ENCODE measurements at regions not wholly inside any gene's neighbourhood (a gene's known extent, or its start where the extent isn't known, plus 50 kb on each side); places are given as distances from the start of the nearest gene placed in this dataset.
"Not testable (repeated sequence)": the region's sequence is repeated elsewhere in the genome, so short reads cannot be mapped to it uniquely, and the experiment has no call there.

GRCh38 chr17:15802917-15803316 is 70.8 kb downstream of the TBC1D26 start:
- not testable (repeated sequence) for DNase-seq (ENCODE audit: low read depth)

DNA sequence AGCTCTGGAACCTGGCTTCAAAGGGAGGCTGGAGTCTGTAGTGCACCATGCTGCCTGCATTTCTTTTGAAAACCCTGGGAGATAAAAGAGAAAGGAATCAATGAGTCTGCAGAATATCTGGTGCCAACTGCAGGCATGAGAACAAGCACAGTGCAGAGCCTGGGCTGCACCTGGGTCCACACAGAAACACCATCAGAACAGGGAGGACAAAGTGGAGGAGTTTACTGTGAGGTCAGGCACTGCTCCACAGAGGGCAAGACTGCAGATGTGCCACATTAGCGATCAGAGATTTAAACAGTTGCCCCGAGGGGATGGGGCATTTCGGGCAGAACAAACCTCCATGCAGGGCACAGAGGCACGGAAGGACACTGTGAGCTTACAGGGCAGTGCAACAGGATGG is 74.7 kb downstream of the TBC1D26 start:
- DNase-seq (ENCODE audit: low read depth) = not testable (repeated sequence)

- not testable (repeated sequence) for DNase-seq (ENCODE audit: low read depth)
Measured at GRCh38 chr17:15813388-15813787, 81.3 kb downstream of the TBC1D26 start.

GRCh38 chr17:15814003-15814402 is 81.9 kb downstream of the TBC1D26 start:
- not testable (repeated sequence) for DNase-seq (ENCODE audit: low read depth)

DNA sequence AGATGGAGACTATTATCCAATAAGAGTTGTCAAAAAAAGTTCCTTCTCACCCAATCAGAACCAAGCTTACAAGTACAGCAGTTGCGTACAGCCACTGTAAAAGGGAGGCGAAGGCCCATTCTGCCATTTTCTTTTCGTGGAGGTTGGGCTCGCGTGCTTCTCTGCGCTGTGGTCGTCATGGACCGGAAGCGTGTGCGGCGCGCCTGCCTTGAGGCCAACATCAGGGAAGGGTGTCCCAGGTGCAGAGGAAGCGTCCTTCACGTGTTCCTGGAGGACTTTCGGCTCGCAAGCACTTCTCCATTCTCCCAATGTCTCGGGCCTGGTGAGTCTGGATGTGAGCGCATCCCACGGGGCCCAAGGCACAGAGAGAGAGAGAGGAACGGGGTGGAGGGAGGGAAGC is 85.8 kb downstream of the TBC1D26 start:
- not testable (repeated sequence) for DNase-seq (ENCODE audit: low read depth)

DNA sequence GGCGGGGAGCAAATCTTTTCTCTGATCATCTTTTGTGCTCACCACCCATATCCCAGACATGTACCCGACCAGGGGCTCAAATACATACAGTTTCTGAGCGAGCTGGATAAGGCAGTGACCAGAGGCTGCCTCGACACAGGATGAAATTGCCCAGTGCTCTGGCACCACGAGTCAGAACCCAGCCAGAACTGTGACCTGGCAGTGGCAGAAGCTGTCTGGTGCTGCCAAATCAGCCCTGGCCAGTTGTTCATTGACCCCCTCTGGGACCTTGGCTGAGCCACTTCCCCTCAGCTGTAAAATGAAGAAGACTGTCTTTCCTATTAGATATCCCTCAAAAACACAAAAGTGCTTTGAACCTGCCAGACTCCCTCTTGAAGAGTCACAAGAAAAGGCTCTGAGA is 90.2 kb downstream of the TBC1D26 start:
- DNase-seq (ENCODE audit: low read depth) = not testable (repeated sequence)

DNA sequence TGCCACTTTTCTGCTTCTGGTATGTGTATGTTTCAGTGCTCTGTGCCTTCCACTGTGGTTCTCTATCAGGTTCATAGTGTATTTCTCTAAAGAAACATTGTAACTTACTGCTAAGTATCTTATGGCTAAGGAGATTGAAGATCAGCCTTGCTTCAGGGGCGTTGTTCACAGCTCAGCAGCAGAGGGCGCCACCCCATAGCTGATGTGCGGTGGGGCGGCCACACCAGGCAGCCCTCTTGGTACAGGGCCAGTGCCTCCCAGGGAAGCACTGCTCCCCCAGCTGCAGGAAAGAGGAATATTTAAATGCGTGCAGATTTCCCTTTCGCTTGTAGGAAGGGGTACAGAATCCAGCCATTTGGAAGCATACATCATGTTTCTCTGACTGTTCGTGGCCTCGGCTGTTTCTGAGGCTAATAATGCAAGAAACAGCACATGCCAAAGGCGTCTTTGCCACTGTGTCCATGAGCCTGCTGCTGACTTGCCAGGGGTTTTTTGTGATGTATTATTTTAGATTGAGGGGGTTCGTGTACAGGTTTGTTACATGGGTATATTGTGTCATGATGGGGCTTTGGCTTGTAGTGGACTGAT is 96.7 kb downstream of the TBC1D26 start:
- peak; percentile 74 for DNase-seq (ENCODE audit: low read depth)

DNA sequence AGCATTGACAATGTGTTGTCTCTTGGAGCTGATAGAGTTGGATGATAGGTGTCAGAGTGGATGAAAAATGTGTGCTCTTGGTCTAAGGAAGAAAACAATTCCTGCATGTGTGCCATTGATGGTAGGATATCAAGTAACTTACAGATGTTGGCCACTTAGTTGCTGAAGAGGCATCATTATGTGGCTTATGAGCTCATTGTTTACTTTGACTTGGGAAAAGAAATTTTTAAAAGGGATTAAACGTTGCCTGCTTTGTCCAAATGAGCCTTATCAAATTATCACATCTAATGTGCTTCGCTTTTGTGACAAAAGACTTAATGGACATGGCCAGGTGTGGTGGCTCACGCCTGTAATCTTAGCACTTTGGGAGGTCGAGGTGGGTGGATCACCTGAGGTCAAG is 98.1 kb downstream of the TBC1D26 start:
- DNase-seq (ENCODE audit: low read depth) = peak; percentile 25

DNA sequence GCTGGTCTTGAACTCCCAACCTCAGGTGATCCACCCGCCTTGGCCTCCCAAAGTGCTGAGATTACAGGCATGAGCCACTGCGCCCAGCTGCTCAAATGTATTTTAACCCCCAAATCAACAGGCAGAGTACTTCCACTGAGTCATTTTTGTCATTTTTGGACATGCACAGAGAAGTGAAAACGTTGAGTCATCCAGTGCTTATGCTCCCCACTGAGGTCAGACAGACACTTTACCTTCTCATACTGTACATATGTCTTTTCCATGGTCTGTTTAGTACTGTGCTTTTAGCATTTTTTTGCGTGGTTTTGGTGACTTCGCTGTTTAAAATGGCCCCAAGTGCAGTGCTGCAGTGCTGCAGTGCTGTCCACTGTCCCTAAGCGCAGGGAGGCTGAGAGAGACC is 99.1 kb downstream of the TBC1D26 start:
- DNase-seq (ENCODE audit: low read depth) = peak; percentile 85

GRCh38 chr17:15832921-15833480 is 100.9 kb downstream of the TBC1D26 start:
- DNase-seq (ENCODE audit: low read depth) = not testable (repeated sequence)

GRCh38 chr17:15833890-15834289 is 101.8 kb downstream of the TBC1D26 start:
- not testable (repeated sequence) for DNase-seq (ENCODE audit: low read depth)

- not testable (repeated sequence) for DNase-seq (ENCODE audit: low read depth)
Measured at GRCh38 chr17:15835481-15835880, 103.4 kb downstream of the TBC1D26 start.

DNA sequence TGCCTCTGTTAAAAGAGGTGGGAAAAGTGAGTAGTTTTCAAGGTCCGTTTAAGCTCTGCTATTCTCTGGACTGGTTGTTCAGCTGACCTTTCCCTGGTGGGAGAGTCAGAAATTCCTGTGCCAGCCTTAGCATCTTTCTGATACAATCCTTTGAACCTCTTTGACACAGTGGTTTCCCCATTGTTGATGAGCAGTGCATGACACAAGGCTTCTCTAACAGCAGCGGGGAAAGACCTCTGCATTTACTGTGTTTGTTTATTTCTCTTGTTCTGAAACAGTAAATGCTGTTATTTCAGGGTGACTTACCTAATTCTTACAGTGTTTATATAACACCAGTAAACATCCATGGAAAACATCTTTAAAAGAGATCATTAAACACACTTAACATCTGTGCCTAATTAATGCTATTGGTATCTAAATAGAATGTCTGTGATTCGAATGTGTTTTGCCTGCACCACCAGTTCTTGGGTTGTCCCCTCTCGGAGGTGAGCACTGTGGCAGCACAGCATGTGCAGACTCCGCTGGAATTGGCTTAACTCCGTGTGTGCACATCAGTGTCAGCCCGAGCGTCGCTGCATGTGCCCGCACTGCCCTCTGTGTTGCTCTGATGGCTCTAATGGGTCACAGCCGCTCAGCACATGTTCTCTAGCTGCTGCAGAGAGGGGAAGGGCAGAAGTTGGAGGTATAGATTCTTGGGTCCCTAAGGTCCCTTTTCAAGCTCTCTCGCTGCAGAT is 104.3 kb downstream of the TBC1D26 start:
- not testable (repeated sequence) for DNase-seq (ENCODE audit: low read depth)

- not testable (repeated sequence) for DNase-seq (ENCODE audit: low read depth)
Measured at GRCh38 chr17:15836991-15837390, 104.9 kb downstream of the TBC1D26 start.

DNA sequence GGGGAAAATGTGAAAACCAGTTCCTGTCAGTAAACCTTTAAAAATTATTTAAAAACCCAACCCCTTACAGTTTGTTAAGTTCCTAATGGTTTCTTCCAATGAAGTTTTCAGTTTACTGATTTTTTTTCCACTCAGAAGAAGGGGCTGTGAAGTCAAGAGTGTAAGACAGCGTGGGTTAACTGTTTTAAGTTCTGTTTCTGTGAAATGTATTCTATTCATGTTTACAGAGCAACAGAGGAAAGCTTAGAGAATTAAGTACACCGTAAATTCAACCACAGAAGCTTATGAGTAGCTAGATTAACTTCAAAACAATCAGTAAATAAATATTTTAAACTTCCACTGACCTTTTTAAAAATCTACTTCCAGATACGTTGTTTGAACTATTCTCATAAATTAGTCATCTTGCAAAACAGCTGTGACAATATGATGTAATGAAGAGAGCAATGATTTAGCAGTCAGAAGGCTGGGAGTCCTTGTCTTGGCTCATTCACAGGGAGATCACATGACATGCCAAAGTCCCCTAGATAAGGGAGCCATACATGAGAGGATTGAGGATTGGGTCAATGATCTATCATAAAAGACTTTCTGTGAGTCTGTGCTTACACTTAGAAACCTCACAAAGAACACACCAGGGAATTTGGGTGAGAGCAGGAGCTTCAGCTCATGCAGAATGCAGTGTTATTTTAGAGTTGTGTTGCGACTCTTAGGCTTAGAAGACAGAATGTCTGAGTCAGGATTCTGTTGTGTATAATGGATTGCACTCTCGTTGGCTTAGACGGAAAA is 97.3 kb upstream of the ADORA2B start:
- peak; percentile 64 for DNase-seq (ENCODE audit: low read depth)

GRCh38 chr17:15849054-15849453 is 95.9 kb upstream of the ADORA2B start:
- peak; percentile 65 for DNase-seq (ENCODE audit: low read depth)

- peak; percentile 9 for DNase-seq (ENCODE audit: low read depth)
Measured at GRCh38 chr17:15850071-15850470, 94.9 kb upstream of the ADORA2B start.

DNA sequence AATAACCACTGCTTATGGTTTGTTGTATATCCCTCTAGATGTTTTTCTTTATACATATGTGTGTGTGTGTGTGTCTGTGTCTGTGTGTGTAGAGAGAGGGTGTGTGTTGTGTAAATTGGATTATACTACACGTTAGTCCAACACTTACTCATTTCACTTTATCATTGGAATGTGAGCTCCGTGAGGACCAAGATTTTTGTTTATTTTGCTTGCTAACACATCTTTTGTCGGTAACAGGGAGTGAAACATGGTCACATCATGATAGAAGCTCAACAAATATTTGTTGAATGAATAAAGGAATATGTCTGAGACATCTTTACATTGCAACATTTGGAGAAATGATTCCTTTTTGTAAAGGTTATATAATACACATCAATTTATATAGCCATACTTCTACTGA is 94.2 kb upstream of the ADORA2B start:
- peak; percentile 83 for DNase-seq (ENCODE audit: low read depth)

DNA sequence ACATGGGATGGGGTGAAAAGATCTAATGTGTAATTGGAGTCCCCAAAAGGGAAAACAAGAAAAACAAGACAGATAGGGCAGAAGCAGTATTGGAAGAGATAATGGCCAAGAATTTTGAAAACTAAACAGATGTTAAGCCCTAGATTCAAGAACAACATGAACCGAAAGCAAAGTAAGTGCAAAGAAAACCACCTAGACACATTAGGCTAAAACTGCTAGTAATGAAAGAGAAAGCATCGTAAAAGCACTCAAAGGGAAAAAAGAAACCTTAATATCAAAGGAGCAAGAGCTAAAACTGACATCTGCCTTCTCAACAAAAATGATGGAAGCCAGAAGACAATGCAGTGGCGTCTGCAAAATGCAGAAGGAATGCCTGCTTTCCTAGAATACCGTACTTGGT is 92.1 kb upstream of the ADORA2B start:
- not testable (repeated sequence) for DNase-seq (ENCODE audit: low read depth)

GRCh38 chr17:15856191-15856590 is 88.7 kb upstream of the ADORA2B start:
- not testable (repeated sequence) for DNase-seq (ENCODE audit: low read depth)

DNA sequence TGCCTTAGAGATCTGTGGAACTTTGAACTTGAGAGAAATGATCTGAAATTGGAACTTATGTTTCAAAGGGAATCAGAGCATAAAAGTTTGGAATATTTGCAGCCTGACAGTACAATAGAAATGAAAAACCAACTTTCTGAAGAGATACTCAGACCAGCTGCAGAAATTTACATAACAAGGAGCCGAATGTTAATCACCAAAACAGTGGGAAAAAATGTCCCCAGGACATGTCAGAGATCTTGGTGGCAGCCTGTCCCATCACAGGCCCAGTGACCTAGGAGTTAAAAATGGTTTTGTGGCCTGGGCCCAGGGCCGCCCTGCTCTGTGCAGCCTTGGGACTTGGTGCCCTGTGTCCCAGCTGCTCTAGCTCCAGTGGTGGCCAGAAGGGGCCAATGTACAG is 88.2 kb upstream of the ADORA2B start:
- not testable (repeated sequence) for DNase-seq (ENCODE audit: low read depth)

DNA sequence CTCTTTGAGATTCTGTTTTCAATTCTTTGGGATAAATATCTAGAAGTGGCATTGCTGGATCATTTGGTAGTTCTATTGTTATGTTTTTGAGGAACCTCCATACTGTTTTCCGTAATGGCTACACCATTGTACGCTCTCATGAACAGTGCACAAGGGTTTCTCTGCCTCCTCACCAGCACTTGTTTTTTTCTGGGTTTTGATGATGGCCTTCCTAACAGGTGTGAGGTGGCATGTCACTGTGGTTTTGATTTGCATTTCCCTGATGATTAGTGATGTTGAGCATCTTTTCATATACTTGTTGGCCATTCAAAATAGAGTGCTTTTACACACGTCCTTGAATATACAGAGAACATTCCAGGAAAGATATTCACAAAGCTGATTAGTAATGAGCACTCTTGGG is 86.8 kb upstream of the ADORA2B start:
- not testable (repeated sequence) for DNase-seq (ENCODE audit: low read depth)

Measured in EH (cell line).